GM12878 (cell line): ENCODE measurements at regions not wholly inside any gene's neighbourhood (a gene's known extent, or its start where the extent isn't known, plus 50 kb on each side); places are given as distances from the start of the nearest gene placed in this dataset.

Experiments used
- ATAC-seq: fragments of 200-7000 bp; cut with Tn5 transposase; 3 replicates; pipeline ENCODE4 v1.9.1; 2020; ENCODE audit warnings: mild to moderate bottlenecking, moderate library complexity
- BruUV-seq: library from RNA; stranded (reverse); fragments of 400-500 nt; replicated peaks from 2 replicates; lab custom pipeline; 2021; lab: Mats Ljungman, UMichigan
- CTCF ChIA-PET: fragments of 300-600 bp; sonication (Branson Sonifier 250); formaldehyde crosslinking; extraction: SDS; loops from one replicate; lab custom pipeline; 2021; ENCODE audit warnings: inconsistent platforms; lab: Yijun Ruan, JAX
- POLR2A ChIA-PET: fragments of 350-600 bp; formaldehyde crosslinking; extraction: SDS; loops from one replicate; lab custom pipeline; 2021; ENCODE audit warnings: inconsistent platforms; lab: Charles Lee
- RAD21 ChIA-PET: fragments of 300-600 bp; sonication (Branson Sonifier 250); formaldehyde crosslinking; loops from one replicate; lab custom pipeline; 2023; ENCODE audit warnings: antibody characterized with exemption; ENCODE audit not compliant: unreplicated experiment; lab: Charles Lee
- SMC1A ChIA-PET: fragments of 300-600 bp; sonication (Branson Sonifier 250); formaldehyde crosslinking; loops from one replicate; lab custom pipeline; 2023; ENCODE audit not compliant: unreplicated experiment, uncharacterized antibody; lab: Charles Lee
- DNase-seq: peaks from one replicate; pipeline ENCODE4 v3.0.0-alpha.2; 2011; ENCODE audit warnings: low read depth, low spot score
- FAIRE-seq: peaks from 3 replicates; lab custom pipeline; 2011; peaks lifted over from hg19 to GRCh38; lab: Jason Lieb, UNC
- H2AFZ ChIP-seq: 2 replicates; pipeline ENCODE4 v1.6.0; 2011; ENCODE audit warnings: low read depth, low read length, control low read depth; ENCODE audit not compliant: control insufficient read depth
- H3K27ac ChIP-seq: 2 replicates; pipeline ENCODE4 v1.5.1; 2011; ENCODE audit warnings: control low read depth; ENCODE audit not compliant: control insufficient read depth, insufficient read depth
- H3K27me3 ChIP-seq, 2 experiments: replicated peaks in 1 of 2; 2 replicates each; pipeline versions ENCODE4 v1.6.0 to v1.6.1; 2011; ENCODE audit warnings: low read length in 1 of 2; ENCODE audit not compliant: control insufficient read depth in 2 of 2, insufficient read depth in 2 of 2
- H3K36me3 ChIP-seq, 2 experiments: 2 replicates each; pipeline ENCODE4 v1.5.1; 2011; ENCODE audit warnings: low read length in 1 of 2; ENCODE audit not compliant: control insufficient read depth in 2 of 2, insufficient read depth in 2 of 2
- H3K4me1 ChIP-seq: 2 replicates; pipeline ENCODE4 v1.6.1; 2011; ENCODE audit warnings: mild to moderate bottlenecking, low read length, moderate library complexity, mixed read lengths; ENCODE audit not compliant: control insufficient read depth, insufficient read depth
- H3K4me2 ChIP-seq: 2 replicates; pipeline ENCODE4 v1.6.0; 2011; ENCODE audit warnings: control low read depth; ENCODE audit not compliant: control insufficient read depth, insufficient read depth
- H3K4me3 ChIP-seq: fragments of 200-600 bp; sonication (generic); 2 replicates; pipeline ENCODE4 v1.5.1; 2016
- H3K79me2 ChIP-seq: 2 replicates; pipeline ENCODE4 v1.6.0; 2011; ENCODE audit warnings: low read length; ENCODE audit not compliant: control insufficient read depth, insufficient read depth
- H3K9ac ChIP-seq: 2 replicates; pipeline ENCODE4 v1.8.0; 2011; ENCODE audit warnings: low read length, control low read depth, mixed read lengths; ENCODE audit not compliant: control insufficient read depth, insufficient read depth
- H3K9me3 ChIP-seq: replicated peaks from 3 replicates; pipeline ENCODE4 v1.5.1; 2011; ENCODE audit warnings: mild to moderate bottlenecking, low read length; ENCODE audit not compliant: control insufficient read depth, insufficient read depth
- H4K20me1 ChIP-seq: 2 replicates; pipeline ENCODE4 v1.6.0; 2011; ENCODE audit not compliant: control insufficient read depth, insufficient read depth
- ATF7 ChIP-seq: fragments of 450-650 bp; IDR thresholded peaks from 2 replicates; pipeline ENCODE4 v1.6.1; 2016; ENCODE audit warnings: low read depth, mild to moderate bottlenecking
- BCLAF1 ChIP-seq: fragments of 450-650 bp; IDR thresholded peaks from 2 replicates; pipeline ENCODE4 v1.6.1; 2017; ENCODE audit warnings: antibody characterized with exemption, mild to moderate bottlenecking, moderate library complexity
- CBX3 ChIP-seq: fragments of 200-600 bp; sonication (generic); IDR thresholded peaks from 2 replicates; pipeline ENCODE4 v1.6.1; 2016; ENCODE audit warnings: low read depth, borderline replicate concordance
- NR2C1 ChIP-seq: fragments of 450-650 bp; IDR thresholded peaks from 2 replicates; pipeline ENCODE4 v1.6.1; 2017; ENCODE audit warnings: antibody characterized with exemption, mild to moderate bottlenecking, moderate library complexity
- SPI1 ChIP-seq: IDR thresholded peaks from 2 replicates; pipeline ENCODE4 v1.6.1; 2011; ENCODE audit warnings: low read depth, mild to moderate bottlenecking, low read length, moderate library complexity, borderline replicate concordance; ENCODE audit not compliant: insufficient read depth
- TCF12 ChIP-seq: IDR thresholded peaks from 2 replicates; pipeline ENCODE4 v1.6.1; 2011; ENCODE audit warnings: low read depth, mild to moderate bottlenecking, low read length
- ZBTB11 ChIP-seq: fragments of 450-650 bp; formaldehyde crosslinking; IDR thresholded peaks from 2 replicates; pipeline ENCODE4 v1.5.0; 2022; ENCODE audit warnings: mild to moderate bottlenecking, missing genetic modification characterization
- WGBS: methylation state at CpG from one replicate; pipeline ENCODE4 v1.1.6; 2016; ENCODE audit warnings: low lambda C conversion rate; ENCODE audit not compliant: insufficient replicate concordance, insufficient coverage; ENCODE audit errors: missing lambda C conversion rate; 5-methylcytosine and 5-hydroxymethylcytosine counted together
- in situ Hi-C: fragments of 300-500 bp; cut with MboI; formaldehyde crosslinking; loops from 9 replicates; pipeline ENCODE4 v1.14.3; 2018; ENCODE audit warnings: mixed read lengths
- intact Hi-C: fragments of 100-400 bp; cut with micrococcal nuclease; formaldehyde crosslinking; loops from one replicate; pipeline ENCODE4 v1.14.2; 2022; ENCODE audit not compliant: unreplicated experiment
- TF ChIP-seq, protein P1 (sequence below): IDR thresholded peaks from 2 replicates; pipeline ENCODE4 v1.6.1; 2011; ENCODE audit warnings: low read depth, mild to moderate bottlenecking, low read length, moderate library complexity, borderline replicate concordance; ENCODE audit errors: extremely low read depth
- TF ChIP-seq, protein P2 (sequence below), 3 experiments: IDR thresholded peaks in 2 of 3; conservative IDR thresholded peaks in 1 of 3; 2 replicates each; pipeline ENCODE4 v1.5.1; 2011; ENCODE audit warnings: low read depth in 3 of 3, low read length in 3 of 3, mild to moderate bottlenecking in 3 of 3, control low read depth in 2 of 3, moderate library complexity in 2 of 3, inconsistent platforms in 1 of 3, mixed read lengths in 1 of 3; ENCODE audit not compliant: control insufficient read depth in 2 of 3, insufficient read depth in 1 of 3; ENCODE audit errors: extremely low read depth in 1 of 3
- TF ChIP-seq, protein P3 (sequence below): fragments of 450-650 bp; formaldehyde crosslinking; IDR thresholded peaks from 2 replicates; pipeline ENCODE4 v1.4.0; 2022; ENCODE audit warnings: mild to moderate bottlenecking, moderate library complexity

DNA sequence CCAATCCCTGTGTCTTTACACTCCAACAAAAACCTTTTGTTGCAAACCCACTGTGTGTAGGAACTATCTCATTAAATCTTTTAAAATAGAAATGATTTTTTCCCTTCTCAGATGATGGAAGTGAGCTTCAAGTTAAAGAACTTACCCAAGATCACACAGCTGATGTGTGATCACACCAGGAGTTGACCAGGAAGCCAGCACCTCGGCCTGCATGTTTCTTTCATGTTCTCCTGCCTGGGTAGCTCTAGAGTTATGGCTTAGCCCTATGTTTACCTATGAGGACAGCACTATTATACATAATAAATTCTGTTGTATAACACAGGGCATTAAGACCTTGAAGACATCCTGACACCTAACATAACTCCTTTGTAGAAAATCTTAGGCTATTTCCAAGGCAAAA is 132.1 kb upstream of the KLHL25 start (continued):
- TF ChIP-seq ZBTB11 (CRISPR knock-in tag): no peak
- no peak for TF ChIP-seq TCF12
- TF ChIP-seq, protein P1, sequence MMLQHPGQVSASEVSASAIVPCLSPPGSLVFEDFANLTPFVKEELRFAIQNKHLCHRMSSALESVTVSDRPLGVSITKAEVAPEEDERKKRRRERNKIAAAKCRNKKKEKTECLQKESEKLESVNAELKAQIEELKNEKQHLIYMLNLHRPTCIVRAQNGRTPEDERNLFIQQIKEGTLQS: no peak
- no peak for TF ChIP-seq SPI1
- no peak for TF ChIP-seq CBX3

DNA sequence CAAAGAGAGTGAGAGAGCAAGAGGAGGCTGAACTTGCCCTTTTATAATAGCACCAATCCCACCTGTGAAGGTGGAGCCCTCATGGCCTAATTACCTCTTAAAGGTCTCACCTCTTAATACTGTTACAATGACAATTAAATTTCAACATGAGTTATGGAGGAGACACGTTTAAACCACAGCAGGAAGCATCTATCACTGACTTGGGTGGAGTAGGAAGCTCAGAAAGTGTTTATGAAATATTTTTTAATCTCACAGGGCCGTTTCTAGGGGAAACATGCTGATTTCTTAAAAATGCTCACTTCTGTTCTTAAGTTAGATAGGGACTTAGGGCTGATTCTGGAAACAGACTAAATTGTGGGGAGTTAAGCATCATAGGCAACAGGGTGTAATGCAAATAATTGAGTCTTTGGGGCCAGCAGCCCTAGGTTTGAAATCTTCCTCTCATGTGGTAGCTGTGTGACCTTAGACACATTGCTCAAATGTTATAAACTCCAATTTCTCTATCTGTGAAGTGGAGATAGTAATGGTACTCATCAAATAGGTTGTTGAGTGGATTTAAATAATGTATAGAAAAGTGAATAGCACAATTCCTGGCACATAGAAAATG is 133.3 kb upstream of the KLHL25 start:
- no peaks in the 10 kb centered on the region for H3K36me3 ChIP-seq
- POLR2A ChIA-PET: no interaction called here
- no peak overlapping the region for H3K27ac ChIP-seq
- H3K4me2 ChIP-seq: no peak overlapping the region
- intact Hi-C loops: no loop called here
- H3K4me3 ChIP-seq: no peak overlapping the region
- BruUV-seq: no TSS peak
- no peaks in the 10 kb centered on the region for H4K20me1 ChIP-seq
- H3K27me3 ChIP-seq: peaks cover 0 to 1% of the 10 kb centered on the region in 2 experiments; a peak in 1 of 4 replicates
- 0% methylated on average over 2 of the region's 2 CpGs for WGBS
- DNase-seq (no peak), ATAC-seq (no peak), FAIRE-seq (no peak)
- no peaks in the 10 kb centered on the region for H3K79me2 ChIP-seq
- H3K9ac ChIP-seq: no peak overlapping the region
- SMC1A ChIA-PET: no interaction called here
- in situ Hi-C loops: no loop called here
- no peak overlapping the region for H2AFZ ChIP-seq
- no peaks in the 10 kb centered on the region for H3K4me1 ChIP-seq
- no peaks in the 10 kb centered on the region for H3K9me3 ChIP-seq
- RAD21 ChIA-PET: no interaction called here
- CTCF ChIA-PET: no interaction called here
- TF ChIP-seq, protein P2, sequence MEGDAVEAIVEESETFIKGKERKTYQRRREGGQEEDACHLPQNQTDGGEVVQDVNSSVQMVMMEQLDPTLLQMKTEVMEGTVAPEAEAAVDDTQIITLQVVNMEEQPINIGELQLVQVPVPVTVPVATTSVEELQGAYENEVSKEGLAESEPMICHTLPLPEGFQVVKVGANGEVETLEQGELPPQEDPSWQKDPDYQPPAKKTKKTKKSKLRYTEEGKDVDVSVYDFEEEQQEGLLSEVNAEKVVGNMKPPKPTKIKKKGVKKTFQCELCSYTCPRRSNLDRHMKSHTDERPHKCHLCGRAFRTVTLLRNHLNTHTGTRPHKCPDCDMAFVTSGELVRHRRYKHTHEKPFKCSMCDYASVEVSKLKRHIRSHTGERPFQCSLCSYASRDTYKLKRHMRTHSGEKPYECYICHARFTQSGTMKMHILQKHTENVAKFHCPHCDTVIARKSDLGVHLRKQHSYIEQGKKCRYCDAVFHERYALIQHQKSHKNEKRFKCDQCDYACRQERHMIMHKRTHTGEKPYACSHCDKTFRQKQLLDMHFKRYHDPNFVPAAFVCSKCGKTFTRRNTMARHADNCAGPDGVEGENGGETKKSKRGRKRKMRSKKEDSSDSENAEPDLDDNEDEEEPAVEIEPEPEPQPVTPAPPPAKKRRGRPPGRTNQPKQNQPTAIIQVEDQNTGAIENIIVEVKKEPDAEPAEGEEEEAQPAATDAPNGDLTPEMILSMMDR (IDR thresholded peaks at IDR 0.05 in 2 of 3, conservative IDR thresholded peaks at IDR 0.05 in 1 of 3; ENCODE audit: control insufficient read depth in 2 of 3, extremely low read depth in 1 of 3, insufficient read depth in 1 of 3, low read depth in 3 of 3, low read length in 3 of 3): no peak
- TF ChIP-seq NR2C1 (no peak), ATF7 (no peak), BCLAF1 (no peak)
- TF ChIP-seq, protein P3, sequence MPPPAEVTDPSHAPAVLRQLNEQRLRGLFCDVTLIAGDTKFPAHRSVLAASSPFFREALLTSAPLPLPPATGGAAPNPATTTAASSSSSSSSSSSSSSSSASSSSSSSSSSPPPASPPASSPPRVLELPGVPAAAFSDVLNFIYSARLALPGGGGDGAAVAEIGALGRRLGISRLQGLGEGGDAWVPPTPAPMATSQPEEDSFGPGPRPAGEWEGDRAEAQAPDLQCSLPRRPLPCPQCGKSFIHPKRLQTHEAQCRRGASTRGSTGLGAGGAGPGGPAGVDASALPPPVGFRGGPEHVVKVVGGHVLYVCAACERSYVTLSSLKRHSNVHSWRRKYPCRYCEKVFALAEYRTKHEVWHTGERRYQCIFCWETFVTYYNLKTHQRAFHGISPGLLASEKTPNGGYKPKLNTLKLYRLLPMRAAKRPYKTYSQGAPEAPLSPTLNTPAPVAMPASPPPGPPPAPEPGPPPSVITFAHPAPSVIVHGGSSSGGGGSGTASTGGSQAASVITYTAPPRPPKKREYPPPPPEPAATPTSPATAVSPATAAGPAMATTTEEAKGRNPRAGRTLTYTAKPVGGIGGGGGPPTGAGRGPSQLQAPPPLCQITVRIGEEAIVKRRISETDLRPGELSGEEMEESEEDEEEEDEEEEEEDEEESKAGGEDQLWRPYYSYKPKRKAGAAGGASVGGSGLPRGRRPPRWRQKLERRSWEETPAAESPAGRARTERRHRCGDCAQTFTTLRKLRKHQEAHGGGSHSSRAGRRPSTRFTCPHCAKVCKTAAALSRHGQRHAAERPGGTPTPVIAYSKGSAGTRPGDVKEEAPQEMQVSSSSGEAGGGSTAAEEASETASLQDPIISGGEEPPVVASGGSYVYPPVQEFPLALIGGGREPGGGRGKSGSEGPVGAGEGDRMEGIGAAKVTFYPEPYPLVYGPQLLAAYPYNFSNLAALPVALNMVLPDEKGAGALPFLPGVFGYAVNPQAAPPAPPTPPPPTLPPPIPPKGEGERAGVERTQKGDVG (CRISPR knock-in tag): no peak
